GM19240 (cell line): ENCODE measurements at regions not wholly inside any gene's neighbourhood (a gene's known extent, or its start where the extent isn't known, plus 50 kb on each side); places are given as distances from the start of the nearest gene placed in this dataset.

Experiments used
- DNase-seq: peaks from one replicate; pipeline ENCODE4 v3.0.0; 2011; ENCODE audit warnings: low spot score; ENCODE audit not compliant: insufficient read length

DNA sequence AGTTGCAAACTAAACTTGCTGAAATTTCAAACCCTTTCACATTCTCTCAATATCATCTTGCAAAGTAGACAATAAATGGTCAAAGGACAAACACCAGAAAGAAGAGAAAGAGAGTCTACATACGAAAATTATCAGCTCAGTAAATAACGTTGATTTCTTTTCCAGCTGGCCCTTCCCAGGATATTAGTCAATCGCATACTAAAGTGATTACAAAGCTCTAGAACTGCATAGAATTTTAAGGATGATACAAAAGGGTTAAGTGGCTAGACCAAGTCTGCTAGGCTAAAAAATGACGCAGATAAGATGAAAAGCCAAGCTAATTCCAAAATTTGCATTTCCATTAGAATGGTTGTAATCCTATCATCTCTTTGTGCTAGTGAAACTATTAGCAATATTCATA, 405.7 kb downstream of the FBXO15 start:
- no peak for DNase-seq

DNA sequence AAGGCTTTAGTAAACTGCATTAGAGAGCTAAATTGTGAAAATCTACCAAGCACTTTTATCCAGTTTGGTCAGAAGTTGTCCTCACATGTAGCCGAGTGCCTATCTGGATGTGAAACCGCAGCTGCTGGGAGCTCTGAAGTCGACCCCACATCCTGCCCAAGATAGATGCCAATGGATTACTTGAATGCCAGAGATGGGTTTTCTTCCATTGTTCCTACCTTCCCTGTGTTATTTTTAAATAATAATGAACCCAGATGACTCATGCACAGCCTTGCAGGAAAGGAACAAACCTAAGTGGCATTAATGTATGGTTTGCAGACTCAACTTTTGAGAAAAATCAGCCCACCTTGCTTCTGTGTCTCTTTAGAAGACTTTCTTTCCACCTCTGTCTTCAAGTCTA, 408.5 kb downstream of the FBXO15 start:
- DNase-seq: no peak

- no peak for DNase-seq
Observed at GRCh38 chr18:73737990-73738389, 409.6 kb downstream of the FBXO15 start.

DNA sequence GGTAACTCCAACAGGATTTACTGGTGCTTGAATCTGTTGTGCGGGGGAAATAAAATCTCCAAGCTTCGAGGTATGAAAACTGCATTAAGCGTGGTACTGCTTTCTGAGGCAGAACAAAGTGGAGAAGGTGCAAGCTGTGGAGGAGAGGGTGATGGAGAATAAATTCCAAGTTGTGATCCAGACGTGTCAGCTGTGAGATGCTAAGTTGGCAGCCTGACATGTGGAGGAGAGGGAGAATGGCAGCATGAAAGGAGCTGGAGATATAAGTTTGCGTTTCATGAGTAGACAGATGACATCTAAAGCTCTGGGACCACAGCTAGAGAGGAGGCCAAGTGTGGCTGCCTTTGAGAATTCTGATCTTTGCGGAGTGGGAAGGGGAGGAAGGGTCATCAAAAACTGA, 411.8 kb downstream of the FBXO15 start:
- DNase-seq: no peak

DNA sequence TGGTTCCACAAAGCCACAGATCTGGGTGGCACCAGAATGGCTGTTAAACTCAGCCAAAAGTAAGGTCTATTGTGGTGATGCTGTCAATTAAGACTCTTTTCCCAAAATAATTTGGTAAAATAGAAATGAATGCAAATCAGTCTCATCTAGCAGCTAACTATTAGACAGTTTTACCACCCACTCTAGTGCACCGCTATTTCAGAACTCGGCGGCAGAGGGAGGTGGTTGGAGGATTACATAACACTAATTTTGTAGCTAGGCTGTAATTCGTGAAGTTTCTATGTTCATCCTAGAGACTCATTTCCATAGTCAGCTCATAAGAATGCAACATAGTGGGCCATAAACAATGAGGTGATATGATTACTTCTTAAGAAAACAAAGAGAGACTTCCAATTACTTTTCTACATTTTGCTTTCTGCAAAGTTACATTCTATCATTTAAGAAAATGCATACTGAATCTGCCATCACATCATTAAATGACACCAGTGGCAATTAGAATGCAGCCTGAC, 413.8 kb downstream of the FBXO15 start:
- no peak for DNase-seq

GRCh38 chr18:73733376-73733775, 414.3 kb downstream of the FBXO15 start:
- no peak for DNase-seq

- no peak for DNase-seq
Observed at GRCh38 chr18:73728657-73729056, 419.0 kb downstream of the FBXO15 start.

DNA sequence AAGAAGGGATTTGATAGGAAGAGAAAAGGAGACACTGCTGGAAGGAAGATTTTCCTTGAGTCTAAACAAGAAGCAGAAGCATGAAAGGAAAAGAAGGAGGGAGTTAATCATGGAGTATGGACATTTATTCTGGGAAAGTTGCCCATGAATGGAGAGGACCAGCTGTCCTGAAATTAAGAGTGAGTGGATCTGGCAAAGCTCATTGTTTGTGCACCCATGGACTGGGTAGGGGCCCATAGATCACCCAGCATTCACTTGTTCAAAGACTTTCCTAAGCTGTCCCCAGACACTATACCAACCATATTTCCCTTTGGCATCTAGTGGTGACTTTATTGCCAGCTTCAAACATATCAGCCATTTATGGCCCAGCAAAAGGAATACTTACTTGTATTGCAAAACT, 422.7 kb downstream of the FBXO15 start:
- no peak for DNase-seq

- no peak for DNase-seq
Observed at GRCh38 chr18:73719611-73720010, 428.0 kb downstream of the FBXO15 start.

DNA sequence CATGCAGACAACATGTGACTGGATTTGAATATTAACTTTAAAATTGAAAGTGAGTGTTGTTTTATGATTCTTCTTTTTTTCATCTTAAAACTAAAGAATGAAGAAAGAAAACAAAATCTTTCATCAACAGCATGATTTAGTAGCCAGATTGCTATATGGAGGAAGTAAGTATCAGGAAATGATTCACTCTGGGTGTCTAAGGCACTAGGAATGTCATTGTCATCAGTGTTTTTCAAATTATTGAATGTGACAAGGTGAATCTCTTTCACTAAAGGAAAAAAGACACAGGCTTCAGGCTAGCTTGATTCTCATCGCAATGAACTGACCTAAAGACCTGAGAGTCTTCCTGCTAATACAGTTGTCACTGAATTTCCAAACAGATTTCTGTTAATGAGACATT, 430.1 kb downstream of the FBXO15 start:
- DNase-seq: no peak

DNA sequence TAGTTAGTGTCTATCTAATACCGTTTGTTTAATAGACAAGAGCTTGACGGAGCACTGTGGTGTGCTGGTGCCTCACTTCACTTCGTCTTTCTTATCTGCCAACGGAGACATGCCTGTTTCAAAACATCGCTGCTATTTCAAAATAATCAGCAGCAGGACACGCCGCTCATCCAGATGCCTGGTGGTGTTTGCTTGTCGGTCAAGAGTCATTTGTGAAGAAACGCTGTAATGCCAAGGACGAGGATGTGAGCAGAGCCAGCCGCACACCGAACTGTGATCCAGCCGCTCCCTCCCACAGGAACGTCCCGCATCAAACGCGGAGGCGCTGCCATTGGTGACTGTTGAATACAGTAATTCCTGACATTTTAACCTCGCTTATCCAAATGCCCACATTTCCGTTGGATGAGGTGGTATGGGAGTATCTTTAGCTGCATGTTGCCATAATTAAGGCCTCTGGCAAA, 432.4 kb downstream of the FBXO15 start:
- DNase-seq: no peak

DNA sequence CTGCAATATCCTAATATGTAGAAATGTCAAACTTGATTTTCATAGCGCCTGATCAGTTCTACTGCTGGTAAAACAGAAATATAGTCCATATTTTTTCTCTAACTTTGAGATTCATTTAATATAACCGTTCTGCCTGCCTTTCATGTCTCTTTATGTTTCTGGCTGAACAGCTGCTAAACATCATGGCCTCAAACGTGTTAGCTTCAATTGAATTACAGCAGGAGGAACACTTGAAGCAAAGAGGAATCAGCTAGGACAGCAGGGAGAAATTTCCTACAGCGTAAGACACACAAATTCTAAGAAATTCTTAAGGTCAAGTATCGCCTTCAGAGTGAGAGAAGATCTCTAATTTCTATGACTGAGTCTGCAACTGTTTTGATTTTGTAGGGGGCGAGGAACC, 433.2 kb downstream of the FBXO15 start:
- DNase-seq: no peak

DNA sequence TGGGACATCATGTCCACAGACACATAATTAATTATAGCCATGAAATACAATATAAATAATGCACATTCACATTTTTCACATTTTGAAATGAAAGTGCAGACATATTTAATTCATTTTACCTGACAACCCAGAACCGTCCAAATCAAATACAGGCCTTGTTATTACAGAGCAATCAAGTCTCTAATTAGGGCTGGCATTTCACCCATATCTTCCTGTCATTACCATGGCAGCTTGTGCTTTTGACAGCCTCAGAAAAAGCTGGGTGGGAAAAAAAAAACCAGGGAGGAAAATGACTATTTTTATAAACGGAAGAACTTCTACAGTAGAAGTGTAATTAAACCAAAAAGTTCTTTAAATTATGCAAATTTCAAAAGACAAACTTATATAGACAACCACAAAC, 436.4 kb downstream of the FBXO15 start:
- DNase-seq: no peak

GRCh38 chr18:73708591-73708990, 439.0 kb downstream of the FBXO15 start:
- DNase-seq: no peak

DNA sequence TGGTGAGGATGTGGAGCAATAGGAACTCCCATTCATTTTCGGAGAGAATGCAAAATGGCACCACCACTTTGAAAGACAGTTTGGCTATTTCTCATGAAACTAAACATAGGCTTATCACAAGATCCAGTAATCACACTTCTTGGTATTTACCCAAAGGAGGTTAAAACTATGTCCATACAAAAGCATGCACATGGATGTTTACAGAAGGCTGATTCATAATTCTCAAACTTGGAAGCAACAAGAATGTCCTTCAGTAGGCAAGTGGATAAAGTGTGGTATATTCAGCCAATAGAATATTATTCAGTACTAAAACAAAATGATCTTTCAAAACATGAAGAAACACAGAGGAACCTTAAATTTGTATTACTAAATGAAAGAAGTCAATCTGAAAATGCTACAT, 440.6 kb downstream of the FBXO15 start:
- DNase-seq: no peak

GRCh38 chr18:73697353-73697752, 450.3 kb downstream of the FBXO15 start:
- no peak for DNase-seq

- no peak for DNase-seq
Observed at GRCh38 chr18:73696698-73697097, 450.9 kb downstream of the FBXO15 start.

- no peak for DNase-seq
Observed at GRCh38 chr18:73696171-73696570, 451.5 kb downstream of the FBXO15 start.

DNA sequence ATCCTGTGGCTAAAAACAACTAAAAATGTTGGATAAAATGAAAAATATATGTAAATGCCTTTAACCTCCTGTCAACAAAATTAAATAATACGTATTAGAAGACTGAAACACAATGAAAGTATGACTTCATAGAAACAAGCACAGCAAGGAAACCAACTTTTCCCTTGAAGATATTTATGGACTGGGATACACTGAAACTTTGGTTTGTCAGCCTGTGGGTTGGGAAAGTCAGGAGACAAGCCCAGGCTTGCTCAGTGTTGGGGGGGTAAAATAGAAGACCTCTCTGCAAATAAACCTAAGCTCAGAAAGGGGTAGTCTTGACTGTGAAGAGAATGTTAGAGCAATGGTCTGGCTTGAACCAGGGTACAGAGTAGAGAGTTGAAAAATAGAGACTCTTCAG, 454.5 kb downstream of the FBXO15 start:
- DNase-seq: no peak

DNA sequence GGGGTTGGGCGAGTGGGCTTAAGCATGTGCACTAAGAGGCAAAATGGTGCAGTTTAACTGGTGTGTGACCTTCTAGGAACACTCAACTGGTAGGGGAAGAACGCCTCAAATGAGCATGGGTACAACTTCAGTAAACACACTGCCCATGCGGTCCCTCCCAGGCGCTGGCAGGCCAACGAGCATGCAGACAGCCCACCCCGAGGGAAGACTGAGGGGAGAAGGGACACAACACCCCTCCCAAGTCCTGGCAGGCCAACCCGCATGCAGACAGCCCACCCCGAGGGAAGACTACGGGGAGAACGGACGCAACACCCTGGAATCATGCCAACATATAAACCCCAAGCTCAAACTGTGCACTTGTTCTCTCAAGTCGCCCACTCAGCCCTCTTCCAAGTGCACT, 456.0 kb downstream of the FBXO15 start:
- no peak for DNase-seq

DNA sequence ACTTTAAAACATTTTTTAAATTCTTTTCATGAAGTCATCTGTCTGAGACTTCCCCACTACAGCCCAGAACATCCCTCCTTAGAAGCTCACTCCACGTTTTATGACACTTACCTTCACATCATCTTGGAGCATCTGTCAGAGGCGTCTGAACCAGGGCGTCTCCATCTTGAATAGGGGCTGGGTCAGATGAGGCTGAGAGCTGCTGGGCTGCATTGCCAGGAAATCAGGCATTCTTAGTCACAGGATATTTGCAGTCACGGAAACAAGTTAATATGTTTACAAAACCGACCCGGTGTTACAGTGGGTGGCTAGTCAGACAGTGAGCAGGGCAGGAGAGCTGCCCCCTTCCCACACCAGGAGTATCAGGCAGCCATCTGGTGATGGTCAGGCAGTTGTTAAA, 456.5 kb downstream of the FBXO15 start:
- no peak for DNase-seq

DNA sequence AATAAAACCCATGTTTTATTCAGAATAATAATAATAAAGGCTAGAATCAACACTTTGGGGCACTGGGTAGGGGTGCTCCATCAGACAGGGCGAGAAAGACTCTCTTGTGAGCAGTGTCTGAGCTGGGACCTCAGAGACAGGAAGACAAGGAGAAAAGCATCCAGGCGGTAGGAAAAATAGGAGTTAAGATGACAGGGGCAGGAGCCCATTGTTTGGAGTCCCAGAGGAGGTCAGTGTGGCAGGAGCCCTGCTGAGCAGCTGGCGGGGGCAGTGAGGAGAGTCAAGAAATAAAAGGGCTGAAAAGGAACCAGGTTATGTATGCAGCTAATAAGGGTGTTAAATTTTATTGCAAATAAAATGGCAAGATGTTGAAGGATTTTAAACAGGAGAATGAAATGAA, 457.4 kb downstream of the FBXO15 start:
- DNase-seq: no peak

DNA sequence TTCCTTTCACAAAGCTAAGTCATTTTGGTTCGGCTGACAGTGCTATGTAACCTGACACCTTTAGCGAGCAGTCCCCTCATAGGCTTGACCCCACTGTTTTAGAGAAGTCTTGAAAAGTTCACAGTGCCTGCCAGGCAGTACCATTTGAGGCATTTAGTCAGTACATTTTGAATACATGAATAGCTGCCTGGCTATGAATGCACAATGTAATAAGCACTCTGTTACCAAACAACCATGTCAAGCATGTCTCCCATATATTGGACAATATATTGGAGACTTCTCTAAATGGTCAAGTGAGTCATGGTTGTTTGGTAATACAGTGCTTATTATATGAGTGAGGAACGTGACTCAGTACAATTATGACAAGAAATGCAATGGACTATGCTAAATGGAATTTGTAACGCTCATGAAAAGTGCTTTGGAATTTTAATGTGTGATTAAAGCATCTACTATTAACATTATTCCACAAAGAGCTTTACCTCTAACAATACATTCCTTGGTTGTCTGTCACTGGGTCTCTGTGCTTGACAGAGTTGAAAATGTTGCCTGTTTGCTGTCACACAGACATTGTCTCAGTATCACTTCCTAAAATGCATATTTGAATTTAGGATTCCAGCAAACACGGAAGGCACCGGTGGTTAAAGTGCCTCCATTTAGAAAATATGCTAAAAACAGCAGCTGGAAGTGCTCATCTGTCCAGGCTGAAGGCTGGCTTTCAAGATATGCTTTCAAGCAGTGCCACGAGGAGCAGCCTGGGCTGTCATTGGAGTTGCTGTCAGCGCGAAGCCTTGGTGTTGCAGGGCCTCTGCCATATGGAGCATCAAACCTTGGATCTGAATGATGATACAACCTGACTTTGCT, 458.6 kb downstream of the FBXO15 start:
- no peak for DNase-seq
